Adrenal gland (tissue), 5 donors: ENCODE measurements at regions not wholly inside any gene's neighbourhood (a gene's known extent, or its start where the extent isn't known, plus 50 kb on each side); places are given as distances from the start of the nearest gene placed in this dataset.

ENCODE experiments used
- POLR2A ChIP-seq, 2 donors: fragments of 450-650 bp; IDR thresholded peaks; one replicate each; pipeline ENCODE4 v1.6.1; 2017; ENCODE audit warnings: antibody characterized with exemption in 2 of 2, mild to moderate bottlenecking in 2 of 2, moderate library complexity in 1 of 2
- TF ChIP-seq, protein P1 (sequence below), 6 experiments: fragments of 450-650 bp in 4 of 6; fragments of 200-600 bp in 2 of 6; sonication (generic) in 1 of 6; IDR thresholded peaks; 1 replicate in 5 of 6; 2 replicates in 1 of 6; pipeline versions ENCODE4 v1.5.1 to v1.8.0; 2016 to 2021; ENCODE audit warnings: antibody characterized with exemption in 6 of 6, mild to moderate bottlenecking in 2 of 6, moderate library complexity in 1 of 6
- donor health status: DM: no; HTN: no; CAD: no.

DNA sequence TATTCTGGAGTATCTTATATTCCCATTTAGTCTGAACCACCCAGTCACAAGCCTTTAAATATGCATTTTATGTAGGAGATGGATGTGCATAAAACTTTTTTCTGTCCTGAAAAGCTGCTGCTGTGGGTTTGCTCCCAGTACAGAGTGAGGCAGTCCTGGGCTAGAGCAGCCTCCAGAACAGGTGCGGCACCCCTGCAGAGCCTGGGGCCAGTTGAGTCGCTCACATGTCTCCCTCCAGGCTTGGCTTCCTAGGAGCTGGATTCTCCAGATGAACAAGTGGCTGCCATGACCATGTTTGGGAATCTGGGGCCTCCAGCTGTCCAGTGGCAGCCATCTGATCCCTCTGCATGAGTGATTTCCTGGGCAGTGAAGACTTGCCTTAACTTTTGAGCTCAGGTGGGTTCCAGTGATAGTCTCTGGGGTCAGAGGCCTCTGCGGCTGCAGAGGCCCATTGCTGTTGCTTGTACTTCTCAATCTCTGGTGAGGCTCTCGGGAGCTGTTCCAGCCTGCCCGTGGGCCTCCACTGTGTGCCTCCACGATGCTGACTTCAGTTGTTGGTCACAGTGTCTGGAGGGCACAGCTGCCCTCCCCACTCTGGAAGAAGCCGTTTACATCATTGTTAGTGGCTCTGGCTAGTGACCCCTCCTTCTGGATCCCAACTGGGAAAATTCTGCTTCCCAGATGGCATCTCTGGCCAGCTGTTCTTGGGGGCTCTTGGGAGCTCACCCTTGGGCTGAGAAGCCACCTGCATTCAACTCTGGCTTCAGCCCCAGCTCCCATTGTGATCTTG is 120.4 kb downstream of the EMX2 start:
- TF ChIP-seq, protein P1, sequence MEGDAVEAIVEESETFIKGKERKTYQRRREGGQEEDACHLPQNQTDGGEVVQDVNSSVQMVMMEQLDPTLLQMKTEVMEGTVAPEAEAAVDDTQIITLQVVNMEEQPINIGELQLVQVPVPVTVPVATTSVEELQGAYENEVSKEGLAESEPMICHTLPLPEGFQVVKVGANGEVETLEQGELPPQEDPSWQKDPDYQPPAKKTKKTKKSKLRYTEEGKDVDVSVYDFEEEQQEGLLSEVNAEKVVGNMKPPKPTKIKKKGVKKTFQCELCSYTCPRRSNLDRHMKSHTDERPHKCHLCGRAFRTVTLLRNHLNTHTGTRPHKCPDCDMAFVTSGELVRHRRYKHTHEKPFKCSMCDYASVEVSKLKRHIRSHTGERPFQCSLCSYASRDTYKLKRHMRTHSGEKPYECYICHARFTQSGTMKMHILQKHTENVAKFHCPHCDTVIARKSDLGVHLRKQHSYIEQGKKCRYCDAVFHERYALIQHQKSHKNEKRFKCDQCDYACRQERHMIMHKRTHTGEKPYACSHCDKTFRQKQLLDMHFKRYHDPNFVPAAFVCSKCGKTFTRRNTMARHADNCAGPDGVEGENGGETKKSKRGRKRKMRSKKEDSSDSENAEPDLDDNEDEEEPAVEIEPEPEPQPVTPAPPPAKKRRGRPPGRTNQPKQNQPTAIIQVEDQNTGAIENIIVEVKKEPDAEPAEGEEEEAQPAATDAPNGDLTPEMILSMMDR (IDR thresholded peaks at IDR 0.05), result no peak
- TF ChIP-seq POLR2A (IDR thresholded peaks at IDR 0.05), result no peak
